DMS 273 (cell line): ENCODE measurements at regions not wholly inside any gene's neighbourhood (a gene's known extent, or its start where the extent isn't known, plus 50 kb on each side); places are given as distances from the start of the nearest gene placed in this dataset.
A peak's percentile ranks its signal among the peaks of the same experiment; 100 is the strongest.

Experiments used
- DNase-seq: peaks from one replicate; lab custom pipeline; 2025; ENCODE audit not compliant: unreplicated experiment; lab: John Stamatoyannopoulos, UW

- no peak for DNase-seq
These were observed 1246.5 kb downstream of the OTOL1 start for GRCh38 chr3:162743091-162743490.

DNA sequence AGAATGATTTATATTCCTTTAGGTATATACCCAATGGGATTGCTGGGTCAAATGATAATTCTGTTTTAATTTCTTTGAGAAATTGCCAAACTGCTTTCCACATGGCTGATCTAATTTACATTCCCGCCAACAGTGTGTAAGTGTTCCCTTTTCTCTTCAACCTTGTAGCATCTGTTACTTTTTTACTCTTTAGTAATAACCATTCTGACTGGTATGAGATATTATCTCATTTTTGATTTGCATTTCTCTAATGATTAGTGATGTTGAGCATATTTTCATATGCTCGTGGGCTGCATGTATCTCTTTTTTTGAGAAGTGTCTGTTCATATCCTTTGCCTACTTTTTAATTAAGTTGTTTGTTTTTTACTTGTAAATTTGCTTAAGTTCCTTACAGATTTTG lies 1264.2 kb downstream of the OTOL1 start:
- peak; percentile 62 for DNase-seq

- no peak for DNase-seq
These were observed 1267.6 kb downstream of the OTOL1 start for GRCh38 chr3:162764051-162764807.

DNA sequence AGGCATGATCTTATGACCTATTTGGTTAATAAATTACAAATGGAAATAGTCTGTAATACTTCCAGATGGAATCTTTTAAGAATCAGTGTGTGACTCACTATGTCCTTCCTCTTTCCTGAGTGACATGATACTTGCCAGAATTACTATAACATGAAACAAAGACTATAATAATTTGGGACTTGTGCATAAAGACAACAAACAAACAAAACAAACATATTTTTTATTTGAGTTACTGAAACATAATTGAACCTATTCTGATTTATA lies 1268.1 kb downstream of the OTOL1 start:
- DNase-seq, result no peak

DNA sequence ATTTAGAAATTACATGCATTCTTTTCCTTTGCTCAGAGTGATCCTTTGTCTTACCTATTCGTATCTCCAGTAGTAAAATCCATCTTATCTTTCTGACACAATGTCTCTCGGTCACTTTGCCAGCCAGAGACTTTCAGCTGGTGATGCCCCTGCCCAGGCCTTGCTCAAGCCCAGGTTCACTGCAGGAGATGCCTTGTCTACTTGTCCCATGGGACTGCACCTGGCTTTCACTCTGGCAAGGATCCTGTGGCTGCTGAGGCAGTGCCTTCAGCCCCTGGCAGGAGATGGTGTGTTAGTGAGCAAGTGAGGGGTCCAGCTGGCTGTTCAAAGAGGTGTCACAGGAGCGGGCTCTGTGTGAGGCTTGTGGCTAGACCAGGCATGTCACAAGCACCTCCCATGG lies 1268.9 kb downstream of the OTOL1 start:
- DNase-seq, result no peak

DNA sequence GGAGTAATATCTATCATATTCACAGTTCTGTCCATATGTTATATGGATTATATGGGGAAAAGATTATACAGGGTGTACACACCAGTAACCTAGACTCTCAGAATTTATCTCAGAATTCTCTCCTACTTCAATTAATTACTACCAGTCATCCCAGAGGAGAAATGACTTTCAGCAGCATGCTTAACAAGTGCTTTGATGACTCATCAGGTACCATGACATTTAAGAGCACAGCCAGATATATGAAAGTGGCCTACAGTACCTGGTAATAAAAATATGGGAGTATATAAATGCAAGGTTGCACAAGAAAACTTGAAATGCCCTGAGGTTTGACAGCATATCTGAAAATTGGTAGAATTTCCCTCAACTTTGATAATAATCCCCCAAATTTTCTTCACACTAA lies 1273.0 kb downstream of the OTOL1 start:
- no peak for DNase-seq

DNA sequence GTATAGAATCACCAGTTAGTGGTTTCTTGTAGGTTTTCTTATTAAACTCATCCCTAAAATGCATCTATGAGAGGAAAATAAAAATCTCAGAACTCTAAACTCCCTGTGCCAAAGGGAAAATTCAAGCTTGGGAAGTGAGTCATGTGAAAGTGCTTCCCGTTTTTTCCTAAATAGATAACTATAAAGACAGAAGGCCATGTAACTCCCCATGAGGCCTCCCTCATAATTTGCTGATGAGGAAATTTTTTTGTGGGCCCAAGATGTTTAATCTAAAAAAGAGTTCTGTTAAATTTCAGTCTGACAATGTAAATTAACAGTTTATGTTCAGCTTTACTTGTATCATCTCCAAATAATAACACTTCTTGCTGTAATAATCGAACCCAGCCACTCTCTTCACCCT lies 1273.9 kb downstream of the OTOL1 start:
- no peak for DNase-seq

GRCh38 chr3:162774613-162775100 lies 1278.0 kb downstream of the OTOL1 start:
- no peak for DNase-seq

DNA sequence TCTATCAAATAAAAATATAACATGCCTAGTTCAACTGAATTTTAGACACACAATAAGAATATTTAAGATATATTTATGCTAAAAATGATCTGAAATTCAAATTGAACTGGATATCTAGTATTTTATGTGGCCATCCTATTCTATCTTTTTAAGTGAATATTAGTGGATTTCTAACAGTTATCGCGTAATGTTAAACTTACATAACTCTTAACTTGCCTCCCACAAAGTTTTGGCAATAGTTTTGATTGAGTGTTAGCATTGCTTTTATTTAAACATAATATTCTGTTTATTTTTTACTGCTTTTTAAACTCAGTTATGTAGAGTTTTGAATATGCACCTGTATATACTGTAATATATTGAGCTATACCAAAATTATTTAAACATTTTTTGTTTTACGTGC lies 1279.5 kb downstream of the OTOL1 start:
- no peak for DNase-seq

DNA sequence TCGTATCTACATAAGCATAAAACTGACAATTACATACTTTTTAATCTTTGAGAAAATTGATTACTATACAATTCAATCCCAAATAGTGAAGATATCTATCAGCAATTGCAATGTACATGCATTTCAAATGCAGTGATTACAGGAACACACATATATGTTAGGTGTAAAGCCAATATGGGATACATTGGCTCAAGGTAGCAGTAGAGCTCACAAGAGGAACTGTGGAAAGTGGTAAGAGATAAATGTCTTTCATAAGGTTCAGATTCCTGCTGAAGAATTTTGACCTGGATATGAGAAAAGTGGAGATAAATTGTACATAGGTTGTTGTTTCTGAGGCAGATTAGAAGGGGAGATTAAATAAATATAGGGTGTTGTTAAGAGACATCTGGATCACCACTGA lies 1280.5 kb downstream of the OTOL1 start:
- DNase-seq, result no peak

GRCh38 chr3:162780313-162780712 lies 1283.7 kb downstream of the OTOL1 start:
- no peak for DNase-seq

- DNase-seq, result peak; percentile 11
These were observed 1303.3 kb downstream of the OTOL1 start for GRCh38 chr3:162799910-162800309.

GRCh38 chr3:162802228-162802965 lies 1305.8 kb downstream of the OTOL1 start:
- no peak for DNase-seq

DNA sequence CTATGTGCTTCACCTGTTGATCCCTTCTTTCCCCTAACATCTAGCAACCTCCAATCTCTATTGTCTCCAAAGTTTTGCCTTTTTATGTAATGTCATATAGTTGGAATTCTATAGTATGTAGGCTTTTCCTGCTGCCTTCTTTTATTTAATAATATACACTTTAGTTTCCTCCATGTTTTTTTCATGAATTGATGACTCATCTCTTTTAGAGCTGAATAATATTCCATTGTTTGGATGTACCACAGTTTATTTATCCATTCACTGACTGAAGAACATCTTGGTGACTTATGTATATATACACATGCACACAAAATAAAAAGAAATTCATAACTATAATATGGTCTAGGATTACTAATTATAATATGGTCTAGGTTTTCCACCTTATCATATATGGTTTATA lies 1314.2 kb downstream of the OTOL1 start:
- no peak for DNase-seq

- DNase-seq, result no peak
These were observed 1346.1 kb downstream of the OTOL1 start for GRCh38 chr3:162842549-162843216.

DNA sequence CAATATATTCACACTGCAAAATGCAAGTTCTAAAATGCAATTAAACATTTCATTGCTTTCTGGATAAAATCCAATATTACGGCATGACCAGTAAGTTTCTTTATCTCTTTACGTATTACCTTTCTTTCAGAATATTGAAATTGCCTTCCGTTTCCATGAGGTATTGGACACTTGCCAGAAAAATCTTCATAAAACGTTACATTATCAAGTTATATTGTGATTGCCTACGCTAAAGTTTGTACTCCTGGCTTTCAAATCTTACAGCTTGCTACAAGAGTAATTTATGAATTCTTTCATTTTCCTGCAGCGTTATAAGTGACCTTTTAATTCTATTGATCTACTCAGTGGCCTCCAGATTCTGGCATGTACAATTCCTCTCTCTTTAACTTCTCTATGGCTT lies 1349.3 kb downstream of the OTOL1 start:
- no peak for DNase-seq

- no peak for DNase-seq
These were observed 1350.9 kb downstream of the OTOL1 start for GRCh38 chr3:162847511-162847910.

- DNase-seq, result no peak
These were observed 1367.0 kb downstream of the OTOL1 start for GRCh38 chr3:162863579-162863978.

GRCh38 chr3:162865466-162865865 lies 1368.9 kb downstream of the OTOL1 start:
- DNase-seq, result no peak

- no peak for DNase-seq
These were observed 1382.5 kb downstream of the OTOL1 start for GRCh38 chr3:162879021-162879562.

GRCh38 chr3:162884373-162884772 lies 1387.8 kb downstream of the OTOL1 start:
- DNase-seq, result no peak
